SU-DHL-6 (cell line): ENCODE measurements at regions not wholly inside any gene's neighbourhood (a gene's known extent, or its start where the extent isn't known, plus 50 kb on each side); places are given as distances from the start of the nearest gene placed in this dataset.

ENCODE experiments used
- CTCF ChIP-seq: fragments of 200-600 bp; sonication (generic); IDR thresholded peaks from one replicate; pipeline ENCODE4 v1.5.1; 2017; ENCODE audit warnings: antibody characterized with exemption, mild to moderate bottlenecking, low read length, moderate library complexity; ENCODE audit not compliant: insufficient read depth, poor library complexity, severe bottlenecking
- EZH2phosphoT487 ChIP-seq: fragments of 200-600 bp; sonication (generic), shearing (Covaris generic); conservative IDR thresholded peaks from 2 replicates; pipeline ENCODE4 v1.6.1; 2018; ENCODE audit warnings: mild to moderate bottlenecking, antibody characterized with exemption, low read length, moderate library complexity, mixed read lengths

GRCh38 chr16:77645764-77646163 lies 76.5 kb upstream of the NUDT7 start:
- no peak for TF ChIP-seq CTCF
- TF ChIP-seq EZH2phosphoT487, result no peak
